H9 (cell line): ENCODE measurements at regions not wholly inside any gene's neighbourhood (a gene's known extent, or its start where the extent isn't known, plus 50 kb on each side); places are given as distances from the start of the nearest gene placed in this dataset.

Source experiments
- DNase-seq: peaks from one replicate; pipeline ENCODE4 v3.0.0-alpha.2; 2017
- H2AFZ ChIP-seq: one replicate; pipeline ENCODE4 v1.6.1; 2013; ENCODE audit warnings: mild to moderate bottlenecking, low read length, control low read depth, moderate library complexity
- H2AK5ac ChIP-seq: 2 replicates; pipeline ENCODE4 v1.6.1; 2013; ENCODE audit warnings: low read length, control low read depth, mixed read lengths; ENCODE audit not compliant: insufficient read length
- H2BK120ac ChIP-seq: one replicate; pipeline ENCODE4 v1.6.1; 2013; ENCODE audit warnings: low read depth, mild to moderate bottlenecking, low read length, control low read depth, inconsistent platforms; ENCODE audit not compliant: poor library complexity, severe bottlenecking
- H2BK12ac ChIP-seq: 2 replicates; pipeline ENCODE4 v1.6.1; 2013; ENCODE audit warnings: low read length, control low read depth, mixed read lengths, low read depth; ENCODE audit not compliant: insufficient read length
- H2BK15ac ChIP-seq: 2 replicates; pipeline ENCODE4 v1.6.1; 2013; ENCODE audit warnings: low read depth, low read length, control low read depth
- H2BK20ac ChIP-seq: one replicate; pipeline ENCODE4 v1.6.1; 2013; ENCODE audit warnings: low read depth, mild to moderate bottlenecking, low read length, control low read depth, inconsistent platforms; ENCODE audit not compliant: poor library complexity, severe bottlenecking
- H2BK5ac ChIP-seq: 2 replicates; pipeline ENCODE4 v1.6.1; 2013; ENCODE audit warnings: low read length, control low read depth, mixed read lengths; ENCODE audit not compliant: insufficient read length
- H3K14ac ChIP-seq: 2 replicates; pipeline ENCODE4 v1.6.1; 2013; ENCODE audit warnings: low read length, control low read depth; ENCODE audit not compliant: insufficient read depth
- H3K18ac ChIP-seq: 2 replicates; pipeline ENCODE4 v1.6.1; 2013; ENCODE audit warnings: low read depth, mild to moderate bottlenecking, mixed read lengths, low read length, control low read depth; ENCODE audit not compliant: insufficient read length
- H3K23ac ChIP-seq: 2 replicates; pipeline ENCODE4 v1.6.1; 2013; ENCODE audit warnings: low read length, control low read depth, mixed read lengths, low read depth; ENCODE audit not compliant: insufficient read length
- H3K23me2 ChIP-seq: 2 replicates; pipeline ENCODE4 v1.6.1; 2013; ENCODE audit warnings: low read depth, mild to moderate bottlenecking, mixed read lengths, low read length, control low read depth; ENCODE audit not compliant: insufficient read length, poor library complexity, severe bottlenecking
- H3K27ac ChIP-seq: 2 replicates; pipeline ENCODE4 v1.5.1; 2013; ENCODE audit warnings: low read length, control low read depth, mixed read lengths, low read depth; ENCODE audit not compliant: insufficient read length
- H3K27me3 ChIP-seq: 2 replicates; pipeline ENCODE4 v1.6.1; 2013; ENCODE audit warnings: low read length, control low read depth, inconsistent platforms; ENCODE audit not compliant: insufficient read depth
- H3K4ac ChIP-seq: 2 replicates; pipeline ENCODE4 v1.6.1; 2013; ENCODE audit warnings: low read depth, mild to moderate bottlenecking, control low read depth, inconsistent platforms, low read length, moderate library complexity
- H3K4me1 ChIP-seq: 2 replicates; pipeline ENCODE4 v1.6.1; 2013; ENCODE audit warnings: low read length, control low read depth, inconsistent platforms; ENCODE audit not compliant: insufficient read depth
- H3K4me2 ChIP-seq: 2 replicates; pipeline ENCODE4 v1.6.1; 2013; ENCODE audit warnings: low read length, control low read depth, mixed read lengths; ENCODE audit not compliant: insufficient read length, insufficient read depth
- H3K56ac ChIP-seq: 2 replicates; pipeline ENCODE4 v1.6.1; 2013; ENCODE audit warnings: low read depth, mild to moderate bottlenecking, mixed read lengths, low read length, control low read depth; ENCODE audit not compliant: insufficient read length
- H3K79me1 ChIP-seq: 2 replicates; pipeline ENCODE4 v1.6.1; 2013; ENCODE audit warnings: low read depth, mild to moderate bottlenecking, moderate library complexity, low read length, control low read depth, inconsistent platforms; ENCODE audit not compliant: insufficient read depth, poor library complexity, severe bottlenecking
- H3K79me2 ChIP-seq: 2 replicates; pipeline ENCODE4 v1.6.1; 2013; ENCODE audit warnings: low read length, control low read depth, inconsistent platforms; ENCODE audit not compliant: insufficient read depth
- H3K9ac ChIP-seq: 2 replicates; pipeline ENCODE4 v1.6.1; 2013; ENCODE audit warnings: low read length, control low read depth, mixed read lengths; ENCODE audit not compliant: insufficient read length; ENCODE audit errors: extremely low read depth
- H3K9me3 ChIP-seq: one replicate; pipeline ENCODE4 v1.6.1; 2013; ENCODE audit warnings: low read depth, low read length, inconsistent platforms; ENCODE audit not compliant: control insufficient read depth
- H3T11ph ChIP-seq: one replicate; pipeline ENCODE4 v1.6.1; 2013; ENCODE audit warnings: mild to moderate bottlenecking, low read length, control low read depth, inconsistent platforms
- H4K20me1 ChIP-seq: one replicate; pipeline ENCODE4 v1.6.1; 2013; ENCODE audit not compliant: control insufficient read depth, insufficient read length, insufficient read depth
- H4K5ac ChIP-seq: 2 replicates; pipeline ENCODE4 v1.6.1; 2013; ENCODE audit warnings: low read depth, mild to moderate bottlenecking, mixed read lengths, low read length, control low read depth; ENCODE audit not compliant: insufficient read length
- H4K8ac ChIP-seq: replicated peaks from 2 replicates; pipeline ENCODE4 v1.6.1; 2013; ENCODE audit warnings: low read length, control low read depth, mixed read lengths, low read depth; ENCODE audit not compliant: insufficient read length
- H4K91ac ChIP-seq: 2 replicates; pipeline ENCODE4 v1.6.1; 2013; ENCODE audit warnings: low read depth, mild to moderate bottlenecking, moderate library complexity, mixed read lengths, low read length, control low read depth; ENCODE audit not compliant: insufficient read length
- H3K27ac Mint-ChIP-seq, 3 experiments: 2 replicates in 2 of 3; 3 replicates in 1 of 3; pipeline ENCODE4 v1.8.0; 2020 to 2021; ENCODE audit warnings: mixed read lengths in 3 of 3, mild to moderate bottlenecking in 1 of 3, moderate library complexity in 1 of 3
- H3K27me3 Mint-ChIP-seq: 2 replicates; pipeline ENCODE4 v1.8.0; 2021; ENCODE audit warnings: low read depth, mild to moderate bottlenecking, moderate library complexity, mixed read lengths
- H3K36me3 Mint-ChIP-seq, 3 experiments: 2 replicates in 2 of 3; 3 replicates in 1 of 3; pipeline ENCODE4 v1.8.0; 2020 to 2021; ENCODE audit warnings: low read depth in 3 of 3, mixed read lengths in 3 of 3; ENCODE audit not compliant: insufficient read depth in 1 of 3
- H3K4me1 Mint-ChIP-seq, 2 experiments: 2 replicates each; pipeline ENCODE4 v1.8.0; 2020; ENCODE audit warnings: mixed read lengths in 2 of 2
- H3K4me3 Mint-ChIP-seq, 2 experiments: 2 replicates in 1 of 2; 3 replicates in 1 of 2; pipeline ENCODE4 v1.8.0; 2020 to 2021; ENCODE audit warnings: mild to moderate bottlenecking in 2 of 2, mixed read lengths in 2 of 2, moderate library complexity in 1 of 2
- H3K9me3 Mint-ChIP-seq, 2 experiments: 2 replicates in 1 of 2; 3 replicates in 1 of 2; pipeline ENCODE4 v1.8.0; 2020; ENCODE audit warnings: mild to moderate bottlenecking in 2 of 2, mixed read lengths in 2 of 2, moderate library complexity in 1 of 2
- WGBS: extraction: QIAGEN DNeasy Blood & Tissue Kit; methylation state at CpG from one replicate; pipeline ENCODE4 v1.1.7; 2013; ENCODE audit warnings: missing lambda C conversion rate, low lambda C conversion rate, mixed read lengths; ENCODE audit not compliant: insufficient read length; ENCODE audit errors: extremely low coverage; 5-methylcytosine and 5-hydroxymethylcytosine counted together
- TF ChIP-seq, protein P1 (sequence below): fragments of 200-600 bp; sonication (generic); conservative IDR thresholded peaks from 3 replicates; pipeline ENCODE4 v1.8.0; 2021; ENCODE audit warnings: antibody characterized with exemption, mild to moderate bottlenecking

DNA sequence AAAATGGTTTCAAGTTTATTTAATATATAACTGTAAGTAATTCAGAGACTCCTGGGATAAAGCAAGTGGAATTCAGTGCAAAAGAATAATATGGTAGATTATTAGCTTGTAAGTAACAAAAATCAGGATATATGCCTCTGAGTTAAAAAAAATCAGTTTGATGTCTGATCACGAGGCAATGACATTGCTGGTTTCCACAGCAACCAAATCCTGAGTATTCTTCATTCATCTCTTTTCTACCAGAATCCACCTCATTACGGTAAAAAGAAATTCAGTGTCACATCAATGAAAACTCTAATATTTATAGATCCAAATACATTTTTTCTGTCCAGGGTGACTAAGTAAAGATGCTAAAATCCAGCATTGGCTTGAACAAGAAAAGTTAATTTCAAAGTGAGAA, 642.3 kb upstream of the TMPRSS15 start:
- H2AK5ac ChIP-seq: no peak overlapping the region
- Mint-ChIP-seq H3K9me3 (peaks cover 5 to 7% of the 10 kb centered on the region in 2 experiments), H3K4me3 (no peak overlapping the region), H3K4me1 (peaks cover 0 to 3% of the 10 kb centered on the region in 2 experiments; a peak in 1 of 4 replicates), H3K36me3 (peaks cover 0 to 7% (median 2%) of the 10 kb centered on the region in 3 experiments; a peak in 6 of 7 replicates), H3K27ac (no peak overlapping the region), H3K27me3 (no peaks in the 10 kb centered on the region)
- H3K18ac ChIP-seq: no peak overlapping the region
- H3K23me2 ChIP-seq: no peaks in the 10 kb centered on the region
- H2BK120ac ChIP-seq: no peak overlapping the region
- H3T11ph ChIP-seq: no peak overlapping the region
- H3K4me1 ChIP-seq: no peaks in the 10 kb centered on the region
- H3K27me3 ChIP-seq: no peaks in the 10 kb centered on the region
- no peak overlapping the region for H4K91ac ChIP-seq
- no peak overlapping the region for H2BK5ac ChIP-seq
- WGBS: no CpG with 5 or more reads among the region's 2 CpGs
- no peak overlapping the region for H3K4me2 ChIP-seq
- H3K9ac ChIP-seq: no peak overlapping the region
- no peak overlapping the region for H3K27ac ChIP-seq
- no peak overlapping the region for H2BK15ac ChIP-seq
- H2BK12ac ChIP-seq: no peak overlapping the region
- TF ChIP-seq, protein P1, sequence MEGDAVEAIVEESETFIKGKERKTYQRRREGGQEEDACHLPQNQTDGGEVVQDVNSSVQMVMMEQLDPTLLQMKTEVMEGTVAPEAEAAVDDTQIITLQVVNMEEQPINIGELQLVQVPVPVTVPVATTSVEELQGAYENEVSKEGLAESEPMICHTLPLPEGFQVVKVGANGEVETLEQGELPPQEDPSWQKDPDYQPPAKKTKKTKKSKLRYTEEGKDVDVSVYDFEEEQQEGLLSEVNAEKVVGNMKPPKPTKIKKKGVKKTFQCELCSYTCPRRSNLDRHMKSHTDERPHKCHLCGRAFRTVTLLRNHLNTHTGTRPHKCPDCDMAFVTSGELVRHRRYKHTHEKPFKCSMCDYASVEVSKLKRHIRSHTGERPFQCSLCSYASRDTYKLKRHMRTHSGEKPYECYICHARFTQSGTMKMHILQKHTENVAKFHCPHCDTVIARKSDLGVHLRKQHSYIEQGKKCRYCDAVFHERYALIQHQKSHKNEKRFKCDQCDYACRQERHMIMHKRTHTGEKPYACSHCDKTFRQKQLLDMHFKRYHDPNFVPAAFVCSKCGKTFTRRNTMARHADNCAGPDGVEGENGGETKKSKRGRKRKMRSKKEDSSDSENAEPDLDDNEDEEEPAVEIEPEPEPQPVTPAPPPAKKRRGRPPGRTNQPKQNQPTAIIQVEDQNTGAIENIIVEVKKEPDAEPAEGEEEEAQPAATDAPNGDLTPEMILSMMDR: no peak
- no peak overlapping the region for H4K8ac ChIP-seq
- H4K20me1 ChIP-seq: no peaks in the 10 kb centered on the region
- H3K14ac ChIP-seq: no peak overlapping the region
- H3K79me2 ChIP-seq: no peaks in the 10 kb centered on the region
- no peak for DNase-seq
- H2AFZ ChIP-seq: no peak overlapping the region
- no peak overlapping the region for H2BK20ac ChIP-seq
- H3K79me1 ChIP-seq: no peaks in the 10 kb centered on the region
- no peaks in the 10 kb centered on the region for H3K9me3 ChIP-seq
- no peak overlapping the region for H3K23ac ChIP-seq
- H3K56ac ChIP-seq: no peak overlapping the region
- no peak overlapping the region for H4K5ac ChIP-seq
- H3K4ac ChIP-seq: no peak overlapping the region
